T-helper 17 cell (primary cell): ENCODE measurements at regions not wholly inside any gene's neighbourhood (a gene's known extent, or its start where the extent isn't known, plus 50 kb on each side); places are given as distances from the start of the nearest gene placed in this dataset.

Experiments
- ATAC-seq: fragments of 150-1000 bp; cut with Tn5 transposase; 2 replicates; pipeline ENCODE4 v1.10.0; 2021; ENCODE audit warnings: mild to moderate bottlenecking, moderate library complexity
- DNase-seq, 3 donors: peaks; one replicate each; pipeline versions ENCODE4 v3.0.0 to v3.0.0-alpha.2; 2020 to 2021
- H3K9me3 ChIP-seq: one replicate; pipeline ENCODE4 v1.7.0; 2013; ENCODE audit warnings: low read length, mild to moderate bottlenecking; ENCODE audit not compliant: control insufficient read depth, poor library complexity, severe bottlenecking
- H3K27ac Mint-ChIP-seq: one replicate; pipeline ENCODE4 v1.8.0; 2022; ENCODE audit warnings: mild to moderate bottlenecking, moderate library complexity, mixed read lengths
- H3K27me3 Mint-ChIP-seq: one replicate; pipeline ENCODE4 v1.8.0; 2022; ENCODE audit warnings: mixed read lengths
- H3K36me3 Mint-ChIP-seq: one replicate; pipeline ENCODE4 v1.8.0; 2022; ENCODE audit warnings: low read depth, mixed read lengths
- H3K4me1 Mint-ChIP-seq: one replicate; pipeline ENCODE4 v1.8.0; 2022; ENCODE audit warnings: mild to moderate bottlenecking, mixed read lengths
- H3K4me3 Mint-ChIP-seq: one replicate; pipeline ENCODE4 v1.8.0; 2022; ENCODE audit warnings: mild to moderate bottlenecking, moderate library complexity, mixed read lengths

- Mint-ChIP-seq H3K36me3 (no peaks in the 10 kb centered on the region), H3K27ac (no peak overlapping the region), H3K27me3 (no peaks in the 10 kb centered on the region), H3K4me3 (no peak overlapping the region), H3K4me1 (no peaks in the 10 kb centered on the region)
- no peaks in the 10 kb centered on the region for H3K9me3 ChIP-seq
- no peak for ATAC-seq
- no peak for DNase-seq
Measured at GRCh38 chr20:55200317-55200716, 724.9 kb downstream of the DOK5 start.

GRCh38 chr20:55194947-55195346 is 719.6 kb downstream of the DOK5 start:
- Mint-ChIP-seq H3K4me1 (no peaks in the 10 kb centered on the region), H3K36me3 (no peaks in the 10 kb centered on the region), H3K4me3 (no peak overlapping the region), H3K27ac (no peak overlapping the region), H3K27me3 (no peaks in the 10 kb centered on the region)
- no peaks in the 10 kb centered on the region for H3K9me3 ChIP-seq
- no peak for ATAC-seq
- no peak for DNase-seq

- H3K4me1 Mint-ChIP-seq = no peaks in the 10 kb centered on the region
- no peak overlapping the region for H3K27ac Mint-ChIP-seq
- no peak overlapping the region for H3K4me3 Mint-ChIP-seq
- H3K27me3 Mint-ChIP-seq = no peaks in the 10 kb centered on the region
- no peak for ATAC-seq
- no peaks in the 10 kb centered on the region for H3K36me3 Mint-ChIP-seq
- no peaks in the 10 kb centered on the region for H3K9me3 ChIP-seq
- DNase-seq = no peak
Measured at GRCh38 chr20:55186228-55186627, 710.8 kb downstream of the DOK5 start.

GRCh38 chr20:55175081-55175480 is 699.7 kb downstream of the DOK5 start:
- H3K4me3 Mint-ChIP-seq = no peak overlapping the region
- H3K27ac Mint-ChIP-seq = no peak overlapping the region
- DNase-seq = no peak
- no peak for ATAC-seq
- H3K9me3 ChIP-seq = no peaks in the 10 kb centered on the region
- H3K27me3 Mint-ChIP-seq = no peaks in the 10 kb centered on the region
- H3K4me1 Mint-ChIP-seq = no peaks in the 10 kb centered on the region
- no peaks in the 10 kb centered on the region for H3K36me3 Mint-ChIP-seq

- DNase-seq (no peak), ATAC-seq (no peak)
- Mint-ChIP-seq H3K27me3 (no peaks in the 10 kb centered on the region), H3K36me3 (no peaks in the 10 kb centered on the region), H3K4me3 (no peak overlapping the region), H3K27ac (no peak overlapping the region), H3K4me1 (no peaks in the 10 kb centered on the region)
- H3K9me3 ChIP-seq = no peaks in the 10 kb centered on the region
Measured at GRCh38 chr20:55174635-55175034, 699.2 kb downstream of the DOK5 start.

- no peaks in the 10 kb centered on the region for H3K9me3 ChIP-seq
- DNase-seq (no peak), ATAC-seq (no peak)
- H3K4me1 Mint-ChIP-seq = no peaks in the 10 kb centered on the region
- H3K4me3 Mint-ChIP-seq = no peak overlapping the region
- no peaks in the 10 kb centered on the region for H3K36me3 Mint-ChIP-seq
- no peaks in the 10 kb centered on the region for H3K27me3 Mint-ChIP-seq
- no peak overlapping the region for H3K27ac Mint-ChIP-seq
Measured at GRCh38 chr20:55174172-55174571, 698.8 kb downstream of the DOK5 start.

- Mint-ChIP-seq H3K27me3 (no peaks in the 10 kb centered on the region), H3K4me1 (no peaks in the 10 kb centered on the region), H3K36me3 (no peaks in the 10 kb centered on the region), H3K4me3 (no peak overlapping the region), H3K27ac (no peak overlapping the region)
- H3K9me3 ChIP-seq = no peaks in the 10 kb centered on the region
- DNase-seq (no peak), ATAC-seq (no peak)
Measured at GRCh38 chr20:55173601-55174000, 698.2 kb downstream of the DOK5 start.

- no peak for DNase-seq
- Mint-ChIP-seq H3K36me3 (no peaks in the 10 kb centered on the region), H3K27ac (no peak overlapping the region), H3K4me1 (no peaks in the 10 kb centered on the region), H3K27me3 (no peaks in the 10 kb centered on the region), H3K4me3 (no peak overlapping the region)
- H3K9me3 ChIP-seq = no peaks in the 10 kb centered on the region
- no peak for ATAC-seq
Measured at GRCh38 chr20:55172310-55173002, 697.1 kb downstream of the DOK5 start.

- Mint-ChIP-seq H3K27ac (no peak overlapping the region), H3K27me3 (no peaks in the 10 kb centered on the region), H3K4me3 (no peak overlapping the region), H3K36me3 (no peaks in the 10 kb centered on the region), H3K4me1 (no peaks in the 10 kb centered on the region)
- DNase-seq (no peak), ATAC-seq (no peak)
- H3K9me3 ChIP-seq = no peaks in the 10 kb centered on the region
Measured at GRCh38 chr20:55166063-55166462, 690.7 kb downstream of the DOK5 start.

GRCh38 chr20:55160996-55161395 is 685.6 kb downstream of the DOK5 start:
- Mint-ChIP-seq H3K27me3 (no peaks in the 10 kb centered on the region), H3K4me3 (no peak overlapping the region), H3K36me3 (no peaks in the 10 kb centered on the region), H3K27ac (no peak overlapping the region), H3K4me1 (no peaks in the 10 kb centered on the region)
- ATAC-seq = no peak
- H3K9me3 ChIP-seq = no peaks in the 10 kb centered on the region
- no peak for DNase-seq

- Mint-ChIP-seq H3K27me3 (no peaks in the 10 kb centered on the region), H3K36me3 (no peaks in the 10 kb centered on the region), H3K4me3 (no peak overlapping the region), H3K4me1 (no peaks in the 10 kb centered on the region), H3K27ac (no peak overlapping the region)
- ATAC-seq (no peak), DNase-seq (no peak)
- H3K9me3 ChIP-seq = no peaks in the 10 kb centered on the region
Measured at GRCh38 chr20:55160037-55160436, 684.6 kb downstream of the DOK5 start.

GRCh38 chr20:55159230-55159629 is 683.8 kb downstream of the DOK5 start:
- Mint-ChIP-seq H3K27ac (no peak overlapping the region), H3K27me3 (no peaks in the 10 kb centered on the region), H3K4me3 (no peak overlapping the region), H3K36me3 (no peaks in the 10 kb centered on the region), H3K4me1 (no peaks in the 10 kb centered on the region)
- ATAC-seq = no peak
- DNase-seq = no peak
- H3K9me3 ChIP-seq = no peaks in the 10 kb centered on the region

GRCh38 chr20:55158446-55158845 is 683.1 kb downstream of the DOK5 start:
- ATAC-seq (no peak), DNase-seq (no peak)
- Mint-ChIP-seq H3K4me1 (no peaks in the 10 kb centered on the region), H3K4me3 (no peak overlapping the region), H3K27me3 (no peaks in the 10 kb centered on the region), H3K27ac (no peak overlapping the region), H3K36me3 (no peaks in the 10 kb centered on the region)
- H3K9me3 ChIP-seq = no peaks in the 10 kb centered on the region

GRCh38 chr20:55155360-55155759 is 680.0 kb downstream of the DOK5 start:
- DNase-seq = no peak
- H3K9me3 ChIP-seq = no peaks in the 10 kb centered on the region
- Mint-ChIP-seq H3K36me3 (no peaks in the 10 kb centered on the region), H3K4me3 (no peak overlapping the region), H3K27me3 (no peaks in the 10 kb centered on the region), H3K27ac (no peak overlapping the region), H3K4me1 (no peaks in the 10 kb centered on the region)
- ATAC-seq = no peak
